ENCODE measurements at regions not wholly inside any gene's neighbourhood (a gene's known extent, or its start where the extent isn't known, plus 50 kb on each side); places are given as distances from the start of the nearest gene placed in this dataset.

DNA sequence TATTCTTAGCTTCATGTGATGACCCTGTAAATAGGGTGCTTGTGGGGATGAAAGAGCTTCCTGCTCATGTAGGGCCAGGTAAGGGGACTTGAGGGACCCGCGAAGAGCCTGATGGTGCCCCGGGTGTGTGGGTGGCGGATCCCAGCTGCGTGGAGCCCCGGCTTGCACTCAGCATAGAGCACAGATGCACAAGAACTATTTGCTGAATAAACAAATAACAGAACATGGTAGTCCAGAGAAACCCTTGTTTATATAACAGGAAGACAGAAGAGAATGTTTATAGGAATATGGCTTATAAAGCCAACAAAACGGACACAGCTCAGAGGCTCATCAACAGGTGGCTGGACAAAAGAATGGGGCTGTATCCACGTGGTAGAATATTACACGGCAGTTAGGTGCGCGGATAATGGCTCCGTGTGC lies 106.9 kb upstream of the COL5A1 start:
- TF ChIP-seq TAF1 (IDR thresholded peaks at IDR 0.05; ENCODE audit: borderline replicate concordance, insufficient read depth, low read length), result no peak
- no peak for TF ChIP-seq FOXP2 (optimal IDR thresholded peaks at IDR 0.05; ENCODE audit: borderline replicate concordance, extremely low read depth, extremely low read length, insufficient read depth)
- TF ChIP-seq, protein P1, sequence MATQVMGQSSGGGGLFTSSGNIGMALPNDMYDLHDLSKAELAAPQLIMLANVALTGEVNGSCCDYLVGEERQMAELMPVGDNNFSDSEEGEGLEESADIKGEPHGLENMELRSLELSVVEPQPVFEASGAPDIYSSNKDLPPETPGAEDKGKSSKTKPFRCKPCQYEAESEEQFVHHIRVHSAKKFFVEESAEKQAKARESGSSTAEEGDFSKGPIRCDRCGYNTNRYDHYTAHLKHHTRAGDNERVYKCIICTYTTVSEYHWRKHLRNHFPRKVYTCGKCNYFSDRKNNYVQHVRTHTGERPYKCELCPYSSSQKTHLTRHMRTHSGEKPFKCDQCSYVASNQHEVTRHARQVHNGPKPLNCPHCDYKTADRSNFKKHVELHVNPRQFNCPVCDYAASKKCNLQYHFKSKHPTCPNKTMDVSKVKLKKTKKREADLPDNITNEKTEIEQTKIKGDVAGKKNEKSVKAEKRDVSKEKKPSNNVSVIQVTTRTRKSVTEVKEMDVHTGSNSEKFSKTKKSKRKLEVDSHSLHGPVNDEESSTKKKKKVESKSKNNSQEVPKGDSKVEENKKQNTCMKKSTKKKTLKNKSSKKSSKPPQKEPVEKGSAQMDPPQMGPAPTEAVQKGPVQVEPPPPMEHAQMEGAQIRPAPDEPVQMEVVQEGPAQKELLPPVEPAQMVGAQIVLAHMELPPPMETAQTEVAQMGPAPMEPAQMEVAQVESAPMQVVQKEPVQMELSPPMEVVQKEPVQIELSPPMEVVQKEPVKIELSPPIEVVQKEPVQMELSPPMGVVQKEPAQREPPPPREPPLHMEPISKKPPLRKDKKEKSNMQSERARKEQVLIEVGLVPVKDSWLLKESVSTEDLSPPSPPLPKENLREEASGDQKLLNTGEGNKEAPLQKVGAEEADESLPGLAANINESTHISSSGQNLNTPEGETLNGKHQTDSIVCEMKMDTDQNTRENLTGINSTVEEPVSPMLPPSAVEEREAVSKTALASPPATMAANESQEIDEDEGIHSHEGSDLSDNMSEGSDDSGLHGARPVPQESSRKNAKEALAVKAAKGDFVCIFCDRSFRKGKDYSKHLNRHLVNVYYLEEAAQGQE (IDR thresholded peaks at IDR 0.05; ENCODE audit: insufficient read depth in 1 of 2, low read depth in 2 of 2, low read length in 2 of 2), result no peak
- TF ChIP-seq SIN3A (IDR thresholded peaks at IDR 0.05; ENCODE audit: borderline replicate concordance, insufficient read depth, low read length), result no peak
- no peak for TF ChIP-seq POLR2AphosphoS5 (IDR thresholded peaks at IDR 0.05; ENCODE audit: low read depth, low read length)

DNA sequence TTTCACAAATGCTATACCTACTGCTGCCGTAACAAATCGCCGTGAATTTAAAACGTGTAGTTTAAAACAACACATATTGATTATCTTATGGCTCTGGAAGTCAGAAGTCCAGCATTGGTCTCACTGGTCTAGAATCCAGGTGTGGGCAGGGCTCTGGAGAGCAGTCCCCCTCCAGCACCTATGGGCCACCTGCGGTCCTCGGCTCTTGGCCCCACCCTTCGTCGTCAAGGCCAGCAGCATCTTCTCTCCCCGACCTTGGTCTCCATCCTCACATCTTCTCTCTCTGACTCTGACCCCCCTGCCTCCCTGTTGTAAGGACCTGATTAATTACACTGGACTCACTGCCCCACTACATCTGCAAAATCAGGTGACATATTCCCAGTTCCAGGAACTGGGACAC lies 106.4 kb upstream of the COL5A1 start:
- TF ChIP-seq FOXP2 (optimal IDR thresholded peaks at IDR 0.05; ENCODE audit: borderline replicate concordance, extremely low read depth, extremely low read length, insufficient read depth) (no peak), SIN3A (IDR thresholded peaks at IDR 0.05; ENCODE audit: borderline replicate concordance, insufficient read depth, low read length) (no peak), TAF1 (IDR thresholded peaks at IDR 0.05; ENCODE audit: borderline replicate concordance, insufficient read depth, low read length) (no peak), POLR2AphosphoS5 (IDR thresholded peaks at IDR 0.05; ENCODE audit: low read depth, low read length) (no peak)
- TF ChIP-seq, protein P1 (IDR thresholded peaks at IDR 0.05; ENCODE audit: insufficient read depth in 1 of 2, low read depth in 2 of 2, low read length in 2 of 2), result no peak

DNA sequence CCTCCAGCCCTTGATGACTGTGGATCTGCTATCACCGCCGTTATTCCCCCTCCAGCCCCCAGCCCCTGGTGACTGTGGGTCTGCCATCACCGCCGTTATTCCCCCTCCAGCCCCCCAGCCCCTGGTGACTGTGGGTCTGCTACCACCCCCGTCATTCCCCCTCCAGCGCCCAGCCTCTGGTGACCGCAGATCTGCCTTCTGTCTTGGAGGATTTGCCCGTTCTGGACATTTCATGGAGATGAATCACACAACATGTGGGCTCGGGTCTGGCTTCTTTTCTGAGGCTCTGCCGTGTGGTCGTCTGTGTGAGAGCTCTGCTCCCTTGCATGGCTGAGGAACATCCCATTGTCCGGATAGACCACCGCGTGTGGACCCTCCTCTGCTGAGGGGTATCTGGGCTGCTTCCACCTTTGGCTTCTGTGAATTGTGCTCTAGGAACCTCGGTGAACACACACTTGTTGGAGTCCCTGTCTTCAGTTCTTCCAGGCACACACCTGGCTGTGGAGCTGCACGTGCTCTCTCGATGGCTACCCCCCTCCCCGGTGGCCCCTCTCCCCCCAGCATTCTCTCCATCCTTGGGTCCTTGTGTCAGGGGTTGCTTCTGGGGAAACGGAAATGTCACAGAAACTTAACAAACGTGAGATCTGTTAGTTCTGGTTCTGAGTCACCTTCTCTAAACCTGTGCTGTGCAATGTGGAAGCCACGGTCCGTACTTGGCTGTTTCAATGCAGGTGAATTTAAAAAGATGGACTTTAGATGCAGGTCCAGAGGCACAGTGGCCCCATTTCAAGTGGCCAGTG lies 105.3 kb upstream of the COL5A1 start:
- no peak for TF ChIP-seq POLR2AphosphoS5 (IDR thresholded peaks at IDR 0.05; ENCODE audit: low read depth, low read length)
- TF ChIP-seq, protein P1 (IDR thresholded peaks at IDR 0.05; ENCODE audit: insufficient read depth in 1 of 2, low read depth in 2 of 2, low read length in 2 of 2), result no peak
- TF ChIP-seq TAF1 (IDR thresholded peaks at IDR 0.05; ENCODE audit: borderline replicate concordance, insufficient read depth, low read length), result no peak

- TF ChIP-seq, protein P1 (IDR thresholded peaks at IDR 0.05; ENCODE audit: insufficient read depth in 1 of 2, low read depth in 2 of 2, low read length in 2 of 2), result no peak
- TF ChIP-seq POLR2AphosphoS5 (IDR thresholded peaks at IDR 0.05; ENCODE audit: low read depth, low read length) (no peak), FOXP2 (optimal IDR thresholded peaks at IDR 0.05; ENCODE audit: borderline replicate concordance, extremely low read depth, extremely low read length, insufficient read depth) (no peak)
Measured at GRCh38 chr9:134536931-134537330, 104.7 kb upstream of the COL5A1 start.

Measured in PFSK-1 (cell line).